Anterior cingulate cortex (tissue), 58 donors: ENCODE measurements at regions not wholly inside any gene's neighbourhood (a gene's known extent, or its start where the extent isn't known, plus 50 kb on each side); places are given as distances from the start of the nearest gene placed in this dataset.
"Not testable (repeated sequence)": the region's sequence is repeated elsewhere in the genome, so short reads cannot be mapped to it uniquely, and the experiment has no call there.

ENCODE experiments used
- DNase-seq, 58 donors: peaks; one replicate each; lab custom pipeline; 2025; lab: John Stamatoyannopoulos, UW

DNA sequence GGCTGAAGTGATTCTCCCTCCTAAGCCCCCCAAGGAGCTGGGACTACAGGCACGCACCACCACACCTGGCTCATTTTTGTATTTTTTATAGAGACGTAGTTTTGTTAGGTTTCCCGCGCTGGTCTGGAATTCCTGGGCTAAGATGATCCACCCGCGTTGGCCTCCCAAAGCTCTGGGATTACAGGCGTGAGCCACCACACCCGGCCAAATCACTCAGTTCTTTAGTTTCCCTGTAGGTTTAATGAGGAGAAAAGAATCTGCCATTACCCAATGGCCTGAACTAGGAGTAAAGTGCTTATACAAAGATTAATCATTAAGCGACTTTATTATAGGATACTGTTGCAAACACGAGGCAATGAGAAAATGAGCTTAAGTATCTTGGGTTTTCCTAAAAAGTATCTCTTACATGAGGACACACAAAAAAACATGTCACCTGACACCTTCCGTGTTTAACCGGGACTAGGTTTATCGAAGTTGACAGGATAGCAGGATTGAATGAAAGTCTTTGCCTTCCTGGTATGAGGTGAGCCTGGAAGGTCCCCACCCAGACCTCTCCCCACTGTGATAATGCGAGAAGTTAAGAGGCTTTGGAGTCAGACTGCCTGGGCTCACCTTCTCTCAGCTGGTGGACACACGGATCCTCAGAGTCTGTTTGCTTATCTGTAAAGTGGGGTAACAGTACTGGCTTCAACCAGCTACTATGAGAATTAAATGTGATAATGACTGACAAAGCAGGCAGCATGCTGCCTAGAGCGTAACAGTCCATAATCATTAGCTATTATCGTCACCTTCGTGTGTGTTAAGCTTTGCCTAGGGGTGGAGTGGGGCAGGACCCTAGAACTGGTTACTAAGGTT lies 133.5 kb upstream of the KRAS start:
- no peak for DNase-seq

GRCh38 chr12:25382311-25383106 lies 131.8 kb upstream of the KRAS start:
- DNase-seq = no peak

DNA sequence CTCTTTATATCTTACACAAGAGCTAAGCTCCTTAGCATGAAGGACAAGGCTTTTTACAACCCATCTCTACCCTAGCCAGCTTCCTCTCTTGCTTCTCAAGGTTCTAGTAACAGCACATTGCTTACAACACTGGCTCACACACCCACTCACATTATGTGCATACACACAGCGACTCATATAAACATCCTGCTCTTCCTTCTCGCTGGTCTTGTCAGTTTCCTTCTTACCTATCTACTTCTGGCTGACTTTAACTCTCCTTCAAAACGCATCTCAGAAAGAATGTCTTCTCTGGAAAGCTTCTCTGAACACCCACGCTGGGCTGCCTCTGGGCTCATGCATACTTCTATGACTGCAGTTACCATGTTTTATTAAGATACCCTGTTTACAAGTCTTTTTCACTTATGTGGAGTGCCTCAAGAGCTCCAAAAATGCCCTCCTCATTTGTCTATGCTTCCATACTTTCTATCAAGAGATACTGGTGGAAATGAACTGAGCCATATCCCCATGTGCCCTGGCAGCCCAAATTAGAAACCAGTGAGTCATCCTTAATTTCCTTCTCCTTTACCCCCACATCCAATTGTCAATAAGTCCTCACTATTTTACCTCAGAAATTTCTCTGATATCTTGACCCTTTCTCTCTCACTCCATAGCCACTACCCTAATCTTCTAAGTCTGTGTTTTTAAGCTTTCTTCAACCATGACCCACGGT lies 126.9 kb upstream of the KRAS start:
- DNase-seq = peak in 14 of 58 donors; percentile 1 to 50 (median 7)

GRCh38 chr12:25376985-25377384 lies 126.3 kb upstream of the KRAS start:
- DNase-seq = no peak

DNA sequence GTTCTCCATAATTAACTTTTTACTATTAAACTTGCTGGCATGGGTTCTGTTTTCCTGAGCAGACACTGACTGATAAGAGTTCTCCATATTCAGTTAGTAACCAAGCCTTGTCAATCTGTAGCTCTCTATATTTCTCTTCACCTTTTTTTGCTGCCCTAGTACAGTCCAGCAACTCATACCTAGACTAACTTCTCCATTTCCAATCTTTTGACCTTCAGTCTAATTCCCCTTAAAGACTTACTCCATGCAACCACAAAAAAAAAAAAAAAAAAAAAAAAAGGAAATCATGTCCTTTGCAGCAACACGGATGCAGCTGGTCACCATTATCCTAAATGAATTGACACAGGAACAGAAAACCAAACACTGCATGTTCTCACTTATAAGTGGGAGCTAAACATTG lies 125.7 kb upstream of the KRAS start:
- DNase-seq = no peak

- DNase-seq = no peak
These were observed 122.5 kb upstream of the KRAS start for GRCh38 chr12:25372969-25373817.

DNA sequence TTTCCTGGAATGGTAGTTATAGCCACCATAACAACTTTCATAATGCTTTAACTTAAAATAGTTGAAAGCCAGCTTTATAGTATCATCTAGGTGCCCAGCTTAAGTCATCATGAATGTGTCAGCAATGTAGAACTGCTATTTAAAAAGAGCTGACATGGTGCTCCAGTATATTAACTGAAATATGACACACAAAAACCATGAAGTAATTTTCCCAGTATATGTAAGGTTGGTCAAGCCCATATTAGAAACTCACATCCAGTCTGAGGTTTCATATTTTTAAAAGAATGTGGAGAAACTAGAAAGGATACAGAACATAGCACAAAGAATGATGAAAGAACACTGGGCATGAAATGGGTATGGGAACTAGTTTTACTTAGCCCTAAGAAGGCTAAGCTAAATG lies 121.3 kb upstream of the KRAS start:
- DNase-seq = no peak

- DNase-seq = no peak
These were observed 117.8 kb upstream of the KRAS start for GRCh38 chr12:25368557-25368956.

GRCh38 chr12:25366122-25366521 lies 115.4 kb upstream of the KRAS start:
- no peak for DNase-seq

DNA sequence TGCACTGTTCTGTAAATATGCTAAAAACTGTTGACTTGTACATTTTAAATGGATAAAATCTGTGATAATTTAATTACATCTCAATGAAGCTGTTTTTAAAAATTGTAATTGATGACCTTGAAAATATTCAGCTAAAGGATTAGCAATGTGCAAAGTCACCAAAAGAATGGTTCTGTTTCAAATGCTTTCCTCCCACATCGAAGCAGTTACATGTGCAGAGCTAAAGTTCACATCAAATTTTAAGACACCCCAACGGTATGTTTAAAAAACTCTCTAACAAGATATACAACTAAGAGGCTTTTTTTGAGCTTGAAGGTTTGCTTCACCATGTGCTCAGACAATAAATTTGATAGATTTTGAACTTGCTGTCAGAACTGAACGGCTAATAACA lies 114.6 kb upstream of the KRAS start:
- DNase-seq = no peak

- no peak for DNase-seq
These were observed 114.0 kb upstream of the KRAS start for GRCh38 chr12:25364529-25365339.

DNA sequence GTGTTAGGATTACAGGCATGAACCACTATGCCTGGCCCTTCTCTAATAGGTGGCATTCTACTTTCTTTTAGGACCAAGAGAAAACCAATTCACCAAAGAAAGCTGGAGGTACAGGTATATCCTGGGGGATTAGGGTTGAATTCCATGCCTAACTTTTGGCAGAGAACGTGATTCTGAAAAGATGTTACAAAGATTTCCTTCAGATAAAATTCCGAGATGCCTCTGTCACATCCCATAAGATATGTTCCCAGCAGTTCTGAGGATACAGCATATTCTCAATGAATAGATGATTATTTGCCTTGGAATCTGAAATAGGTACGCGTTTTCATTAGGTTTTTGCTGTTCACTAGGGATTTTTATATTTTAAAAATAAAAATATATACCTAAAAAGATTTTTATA lies 111.9 kb upstream of the KRAS start:
- DNase-seq = no peak

DNA sequence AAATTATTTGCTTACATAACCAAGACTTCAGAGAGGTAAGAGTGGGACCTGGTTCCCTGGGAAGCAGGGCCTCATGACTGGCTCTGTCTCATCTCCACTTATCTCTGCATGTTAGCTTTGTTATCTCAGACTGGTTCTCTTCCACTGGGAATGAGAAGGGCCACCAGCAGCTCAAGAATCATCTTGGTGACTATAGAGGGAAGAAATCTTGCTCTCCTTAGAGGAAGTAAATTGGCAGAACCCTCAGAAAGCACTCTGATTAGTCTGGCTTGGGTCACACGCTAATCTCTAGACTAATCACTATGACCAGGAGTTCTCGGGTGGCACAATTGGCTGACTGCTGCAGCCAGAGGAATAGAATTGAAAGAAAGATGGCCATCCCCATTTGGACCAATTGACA lies 110.8 kb upstream of the KRAS start:
- DNase-seq = no peak

DNA sequence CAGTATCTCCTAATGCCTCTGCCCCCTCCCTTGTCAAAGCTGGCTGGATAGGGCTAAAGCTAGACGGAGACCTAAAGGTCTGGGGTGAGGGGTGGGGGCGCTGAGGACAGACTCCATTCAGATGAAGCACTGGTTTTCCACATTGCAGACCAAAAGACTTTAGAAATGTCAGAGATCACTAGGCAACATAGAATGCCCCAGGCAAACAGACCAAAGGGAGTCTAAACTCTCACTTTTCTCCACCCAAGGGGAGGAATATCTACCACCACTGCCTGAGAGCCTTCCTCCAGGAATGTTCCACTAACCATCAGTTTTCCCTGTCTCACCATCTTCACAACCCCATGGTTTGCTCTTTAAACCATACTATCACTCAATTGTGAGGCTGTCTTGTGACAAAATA lies 106.9 kb upstream of the KRAS start:
- DNase-seq = no peak

- not testable (repeated sequence) for DNase-seq
These were observed 102.2 kb upstream of the KRAS start for GRCh38 chr12:25352942-25353341.

GRCh38 chr12:25352083-25352918 lies 101.6 kb upstream of the KRAS start:
- DNase-seq = no peak

DNA sequence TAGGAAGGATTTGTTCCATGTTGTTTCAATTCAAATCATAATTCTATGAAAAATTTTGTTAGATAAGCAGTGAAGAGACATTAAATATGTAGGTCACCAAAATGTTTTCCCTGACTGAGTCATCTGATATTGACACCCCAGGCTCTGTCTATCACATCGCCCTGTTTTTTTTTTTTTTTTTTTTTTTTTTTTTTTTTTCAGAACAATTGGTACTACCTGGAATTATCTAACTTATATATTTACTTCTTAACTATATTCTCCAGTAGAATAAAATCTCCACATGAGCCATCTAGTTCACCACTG lies 97.8 kb upstream of the KRAS start:
- DNase-seq = no peak

DNA sequence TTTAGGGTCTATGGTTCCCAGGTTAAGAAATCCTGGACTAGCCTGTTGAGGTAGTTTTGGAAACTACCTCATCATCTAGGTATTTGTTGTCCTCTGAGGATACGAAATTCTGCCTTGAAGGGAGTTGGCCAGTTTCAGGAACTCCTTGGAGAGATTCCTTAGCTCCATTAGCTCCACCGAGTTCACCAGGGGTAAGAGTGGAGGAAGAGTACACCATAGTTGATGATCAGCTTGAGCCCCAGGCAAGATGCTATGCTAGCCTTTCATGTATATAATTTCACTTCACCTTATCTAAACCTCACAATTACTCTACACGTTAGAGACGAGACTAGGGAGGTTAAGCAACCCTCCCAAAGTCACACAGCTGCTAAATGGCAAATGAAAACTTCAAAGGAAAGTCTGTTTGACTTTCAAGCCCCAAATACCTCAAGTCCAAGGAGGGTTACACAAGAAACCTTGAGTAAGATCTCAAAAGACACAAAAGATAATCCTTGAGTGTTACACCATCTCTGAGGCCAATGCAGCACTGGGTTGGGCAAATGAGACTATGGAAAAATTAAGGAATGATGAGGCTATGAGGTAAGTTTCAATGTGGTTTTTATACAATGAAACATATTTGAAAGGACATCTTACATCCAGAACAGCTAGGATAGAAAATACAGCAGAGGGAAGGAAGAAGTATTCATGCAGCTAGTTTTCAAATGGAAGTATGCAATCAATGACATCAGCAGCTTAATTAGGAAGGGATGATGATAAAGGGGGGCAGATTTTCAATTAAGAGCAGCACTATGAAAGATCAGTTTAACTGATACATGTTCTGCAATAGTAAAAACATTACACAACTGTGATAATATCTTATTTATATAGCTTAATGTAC lies 97.2 kb upstream of the KRAS start:
- DNase-seq = no peak
